ENCODE measurements at regions not wholly inside any gene's neighbourhood (a gene's known extent, or its start where the extent isn't known, plus 50 kb on each side); places are given as distances from the start of the nearest gene placed in this dataset.

GRCh38 chrX:9278475-9279233, 186.2 kb upstream of the TBL1X start:
- ATAC-seq (ENCODE audit: low read depth) (no peak), DNase-seq (no peak)
- Mint-ChIP-seq H3K36me3 (ENCODE audit: low read depth) (no peaks in the 10 kb centered on the region), H3K4me3 (no peak overlapping the region), H3K27me3 (no peaks in the 10 kb centered on the region), H3K9me3 (no peaks in the 10 kb centered on the region), H3K4me1 (peaks cover 5% of the 10 kb centered on the region), H3K27ac (no peak overlapping the region)
- POLR2A ChIA-PET, result no interaction called here
- no peak for TF ChIP-seq CTCF (IDR thresholded peaks at IDR 0.05)
- intact Hi-C loops (cut with micrococcal nuclease), result no loop called here
- CTCF ChIA-PET, result no interaction called here

- Mint-ChIP-seq H3K4me1 (peaks cover 5% of the 10 kb centered on the region), H3K27ac (no peak overlapping the region), H3K4me3 (no peak overlapping the region), H3K27me3 (no peaks in the 10 kb centered on the region), H3K9me3 (no peaks in the 10 kb centered on the region), H3K36me3 (ENCODE audit: low read depth) (no peaks in the 10 kb centered on the region)
- no peak for TF ChIP-seq CTCF (IDR thresholded peaks at IDR 0.05)
- DNase-seq, result no peak
- ChIA-PET POLR2A (no interaction called here), CTCF (no interaction called here)
- ATAC-seq (ENCODE audit: low read depth), result no peak
- intact Hi-C loops (cut with micrococcal nuclease), result no loop called here
These were observed 185.7 kb upstream of the TBL1X start for GRCh38 chrX:9279234-9279544.

- Mint-ChIP-seq H3K4me1 (peaks cover 10% of the 10 kb centered on the region), H3K4me3 (no peak overlapping the region), H3K36me3 (ENCODE audit: low read depth) (no peaks in the 10 kb centered on the region), H3K27ac (no peak overlapping the region), H3K9me3 (no peaks in the 10 kb centered on the region), H3K27me3 (no peaks in the 10 kb centered on the region)
- no peak for TF ChIP-seq CTCF (IDR thresholded peaks at IDR 0.05)
- ChIA-PET CTCF (no interaction called here), POLR2A (interaction anchor here (0.6 kb wide), 2 partner anchors 92 to 740 kb away, joined by 5 to 15 read pairs; no protein-coding TSS in a partner anchor)
- intact Hi-C loops (cut with micrococcal nuclease), result no loop called here
- ATAC-seq (ENCODE audit: low read depth) (no peak), DNase-seq (no peak)
These were observed 184.0 kb upstream of the TBL1X start for GRCh38 chrX:9280831-9281230.

GRCh38 chrX:9282325-9282724, 182.5 kb upstream of the TBL1X start:
- Mint-ChIP-seq H3K27ac (no peak overlapping the region), H3K4me3 (no peak overlapping the region), H3K36me3 (ENCODE audit: low read depth) (no peaks in the 10 kb centered on the region), H3K4me1 (peaks cover 10% of the 10 kb centered on the region), H3K9me3 (no peaks in the 10 kb centered on the region), H3K27me3 (no peaks in the 10 kb centered on the region)
- DNase-seq, result no peak
- no peak for ATAC-seq (ENCODE audit: low read depth)
- TF ChIP-seq CTCF (IDR thresholded peaks at IDR 0.05), result no peak
- POLR2A ChIA-PET, result no interaction called here
- intact Hi-C loops (cut with micrococcal nuclease), result no loop called here
- CTCF ChIA-PET, result no interaction called here

- no peak for TF ChIP-seq CTCF (IDR thresholded peaks at IDR 0.05)
- no peak overlapping the region for H3K4me3 Mint-ChIP-seq
- H3K27ac Mint-ChIP-seq, result peak overlapping the region; percentile 46
- DNase-seq, result no peak
- H3K4me1 Mint-ChIP-seq, result peaks cover 5% of the 10 kb centered on the region
- no peaks in the 10 kb centered on the region for H3K9me3 Mint-ChIP-seq
- ChIA-PET CTCF (no interaction called here), POLR2A (no interaction called here)
- no peaks in the 10 kb centered on the region for H3K27me3 Mint-ChIP-seq
- intact Hi-C loops (cut with micrococcal nuclease), result no loop called here
- H3K36me3 Mint-ChIP-seq (ENCODE audit: low read depth), result no peaks in the 10 kb centered on the region
- ATAC-seq (ENCODE audit: low read depth), result peak; percentile 71
These were observed 179.5 kb upstream of the TBL1X start for GRCh38 chrX:9285342-9285771.

Data from activated B cell treated with CpG ODN at 0.5 μM for 24 hours (primary cell).